Caco-2 (cell line): ENCODE measurements at regions not wholly inside any gene's neighbourhood (a gene's known extent, or its start where the extent isn't known, plus 50 kb on each side); places are given as distances from the start of the nearest gene placed in this dataset.

Experiments used
- BruUV-seq: library from RNA; stranded (reverse); fragments of 400-500 nt; replicated peaks from 2 replicates; lab custom pipeline; 2021; lab: Mats Ljungman, UMichigan
- CTCF ChIA-PET: fragments of 300-600 bp; sonication (Branson Sonifier 250); formaldehyde crosslinking; loops from one replicate; lab custom pipeline; 2022; ENCODE audit warnings: antibody characterized with exemption; lab: Charles Lee
- POLR2A ChIA-PET: fragments of 300-600 bp; sonication (Branson Sonifier 250); formaldehyde crosslinking; loops from one replicate; lab custom pipeline; 2022; ENCODE audit warnings: antibody characterized with exemption; lab: Charles Lee
- DNase-seq, 2 experiments: peaks; one replicate each; pipeline versions ENCODE4 v3.0.0 to v3.0.0-alpha.2; 2020 to 2022
- H3K27me3 ChIP-seq: replicated peaks from 2 replicates; pipeline ENCODE4 v1.6.0; 2011; ENCODE audit warnings: low read length; ENCODE audit not compliant: control insufficient read depth, insufficient read depth
- H3K36me3 ChIP-seq: 2 replicates; pipeline ENCODE4 v1.5.1; 2011; ENCODE audit warnings: low read length; ENCODE audit not compliant: control insufficient read depth, insufficient read depth
- H3K4me1 ChIP-seq: fragments of 250-450 bp; sonication (Bioruptor Pico); 2 replicates; pipeline ENCODE4 v1.5.1; 2020; ENCODE audit warnings: mild to moderate bottlenecking
- H3K4me3 ChIP-seq: 2 replicates; pipeline ENCODE4 v1.5.1; 2011; ENCODE audit warnings: low read depth, mild to moderate bottlenecking, control low read depth, low read length
- H3K9me3 ChIP-seq: fragments of 250-450 bp; sonication (Bioruptor Pico); 2 replicates; pipeline ENCODE4 v1.5.1; 2020; ENCODE audit warnings: mild to moderate bottlenecking, moderate library complexity
- H3K27ac Mint-ChIP-seq: one replicate; pipeline ENCODE4 v1.8.0; 2022; ENCODE audit warnings: mixed read lengths; ENCODE audit not compliant: unreplicated experiment
- H3K27me3 Mint-ChIP-seq: one replicate; pipeline ENCODE4 v1.8.0; 2022; ENCODE audit warnings: mixed read lengths; ENCODE audit not compliant: insufficient read depth, unreplicated experiment
- H3K36me3 Mint-ChIP-seq: one replicate; pipeline ENCODE4 v1.8.0; 2022; ENCODE audit warnings: mild to moderate bottlenecking, mixed read lengths; ENCODE audit not compliant: insufficient read depth, unreplicated experiment
- H3K4me1 Mint-ChIP-seq: one replicate; pipeline ENCODE4 v1.8.0; 2022; ENCODE audit warnings: low read depth, mixed read lengths; ENCODE audit not compliant: unreplicated experiment
- H3K4me3 Mint-ChIP-seq: one replicate; pipeline ENCODE4 v1.8.0; 2022; ENCODE audit warnings: mild to moderate bottlenecking, moderate library complexity, mixed read lengths; ENCODE audit not compliant: unreplicated experiment
- H3K9me3 Mint-ChIP-seq: one replicate; pipeline ENCODE4 v1.8.0; 2022; ENCODE audit warnings: mixed read lengths; ENCODE audit not compliant: unreplicated experiment
- intact Hi-C: fragments of 100-400 bp; cut with micrococcal nuclease; formaldehyde crosslinking; loops from one replicate; pipeline ENCODE4 v1.10.0; 2022; ENCODE audit not compliant: unreplicated experiment
- TF ChIP-seq, protein P1 (sequence below), 2 experiments: fragments of 200-600 bp in 1 of 2; IDR thresholded peaks; 1 replicate in 1 of 2; 2 replicates in 1 of 2; pipeline versions ENCODE4 v1.5.1 to v1.8.0; 2011 to 2022; ENCODE audit warnings: antibody characterized with exemption in 1 of 2, control low read depth in 1 of 2, inconsistent platforms in 1 of 2, low read depth in 1 of 2, low read length in 1 of 2, mild to moderate bottlenecking in 1 of 2, moderate library complexity in 1 of 2; ENCODE audit not compliant: insufficient read depth in 1 of 2, severe bottlenecking in 1 of 2, unreplicated experiment in 1 of 2

DNA sequence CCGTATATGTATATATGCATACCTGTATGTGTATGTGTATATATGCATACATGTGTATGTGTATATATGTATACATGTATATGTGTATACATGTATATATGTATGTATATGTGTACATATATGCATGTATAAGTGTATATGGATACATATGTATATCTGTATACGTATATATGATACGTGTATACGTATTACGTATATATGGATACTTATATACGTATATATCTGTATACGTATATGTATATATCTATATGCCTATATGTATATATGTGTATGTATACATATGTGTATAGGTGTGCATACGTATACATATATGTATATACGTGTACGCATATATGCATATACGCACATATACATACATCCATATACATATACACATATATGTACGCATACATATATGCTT is 681.6 kb upstream of the ANO3 start:
- TF ChIP-seq, protein P1, sequence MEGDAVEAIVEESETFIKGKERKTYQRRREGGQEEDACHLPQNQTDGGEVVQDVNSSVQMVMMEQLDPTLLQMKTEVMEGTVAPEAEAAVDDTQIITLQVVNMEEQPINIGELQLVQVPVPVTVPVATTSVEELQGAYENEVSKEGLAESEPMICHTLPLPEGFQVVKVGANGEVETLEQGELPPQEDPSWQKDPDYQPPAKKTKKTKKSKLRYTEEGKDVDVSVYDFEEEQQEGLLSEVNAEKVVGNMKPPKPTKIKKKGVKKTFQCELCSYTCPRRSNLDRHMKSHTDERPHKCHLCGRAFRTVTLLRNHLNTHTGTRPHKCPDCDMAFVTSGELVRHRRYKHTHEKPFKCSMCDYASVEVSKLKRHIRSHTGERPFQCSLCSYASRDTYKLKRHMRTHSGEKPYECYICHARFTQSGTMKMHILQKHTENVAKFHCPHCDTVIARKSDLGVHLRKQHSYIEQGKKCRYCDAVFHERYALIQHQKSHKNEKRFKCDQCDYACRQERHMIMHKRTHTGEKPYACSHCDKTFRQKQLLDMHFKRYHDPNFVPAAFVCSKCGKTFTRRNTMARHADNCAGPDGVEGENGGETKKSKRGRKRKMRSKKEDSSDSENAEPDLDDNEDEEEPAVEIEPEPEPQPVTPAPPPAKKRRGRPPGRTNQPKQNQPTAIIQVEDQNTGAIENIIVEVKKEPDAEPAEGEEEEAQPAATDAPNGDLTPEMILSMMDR (IDR thresholded peaks at IDR 0.05; ENCODE audit: insufficient read depth in 1 of 2, low read depth in 1 of 2, low read length in 1 of 2, severe bottlenecking in 1 of 2, unreplicated experiment in 1 of 2), result no peak
- no peaks in the 10 kb centered on the region for H3K4me1 Mint-ChIP-seq
- CTCF ChIA-PET, result no interaction called here
- H3K4me3 Mint-ChIP-seq, result no peak overlapping the region
- Histone ChIP-seq H3K4me1 (no peaks in the 10 kb centered on the region), H3K4me3 (no peak overlapping the region), H3K27me3 (no peaks in the 10 kb centered on the region), H3K9me3 (no peaks in the 10 kb centered on the region), H3K36me3 (no peaks in the 10 kb centered on the region)
- POLR2A ChIA-PET, result no interaction called here
- no peak for DNase-seq
- no peaks in the 10 kb centered on the region for H3K27me3 Mint-ChIP-seq
- H3K27ac Mint-ChIP-seq, result no peak overlapping the region
- no TSS peak for BruUV-seq
- intact Hi-C loops, result no loop called here
- no peaks in the 10 kb centered on the region for H3K36me3 Mint-ChIP-seq
- H3K9me3 Mint-ChIP-seq, result no peaks in the 10 kb centered on the region

DNA sequence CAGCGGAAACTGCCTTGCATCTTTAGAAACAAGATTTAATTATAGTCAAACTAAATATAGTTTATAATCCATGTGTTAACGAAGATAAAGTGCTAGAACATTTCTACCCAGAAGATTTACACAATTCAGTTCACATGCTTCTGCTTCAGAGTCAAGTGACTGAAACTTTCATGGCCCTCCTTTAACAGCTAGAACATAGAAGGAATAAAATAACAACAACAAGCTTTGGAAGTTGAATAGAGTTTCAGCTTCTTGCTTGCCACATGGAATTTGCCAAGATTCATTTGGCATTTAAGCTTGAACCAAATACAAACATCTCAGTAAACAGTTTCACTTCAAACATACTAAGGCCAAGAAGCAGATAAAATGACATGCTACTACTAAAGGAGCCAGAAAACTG is 676.3 kb upstream of the ANO3 start:
- Mint-ChIP-seq H3K4me3 (no peak overlapping the region), H3K27me3 (no peaks in the 10 kb centered on the region), H3K36me3 (no peaks in the 10 kb centered on the region), H3K27ac (no peak overlapping the region), H3K4me1 (no peaks in the 10 kb centered on the region), H3K9me3 (no peaks in the 10 kb centered on the region)
- CTCF ChIA-PET, result no interaction called here
- POLR2A ChIA-PET, result no interaction called here
- BruUV-seq, result no TSS peak
- Histone ChIP-seq H3K27me3 (no peaks in the 10 kb centered on the region), H3K9me3 (no peaks in the 10 kb centered on the region), H3K36me3 (no peaks in the 10 kb centered on the region), H3K4me1 (no peaks in the 10 kb centered on the region), H3K4me3 (no peak overlapping the region)
- DNase-seq, result no peak
- intact Hi-C loops, result no loop called here
- TF ChIP-seq, protein P1 (IDR thresholded peaks at IDR 0.05; ENCODE audit: insufficient read depth in 1 of 2, low read depth in 1 of 2, low read length in 1 of 2, severe bottlenecking in 1 of 2, unreplicated experiment in 1 of 2), result no peak

DNA sequence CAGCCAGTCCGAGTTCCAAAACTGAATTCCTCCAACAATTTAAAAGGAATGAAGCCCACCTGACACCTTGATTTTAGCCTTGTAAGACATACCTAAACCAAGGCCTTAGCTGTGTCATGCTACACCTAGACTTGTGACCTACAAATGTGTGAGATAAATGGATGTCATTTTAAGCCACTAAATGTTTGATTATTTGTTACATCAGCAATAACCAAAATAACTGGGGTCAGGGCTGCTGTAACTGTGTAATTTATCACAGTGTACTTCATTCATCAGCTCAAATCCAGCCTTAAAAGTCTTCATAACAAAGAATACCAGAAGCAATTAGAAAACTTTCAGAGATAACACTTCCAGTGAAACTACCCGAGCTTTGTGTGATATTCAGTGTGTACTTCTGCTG is 673.0 kb upstream of the ANO3 start:
- no peak for DNase-seq
- Mint-ChIP-seq H3K4me3 (no peak overlapping the region), H3K27ac (no peak overlapping the region), H3K36me3 (no peaks in the 10 kb centered on the region), H3K4me1 (no peaks in the 10 kb centered on the region), H3K27me3 (no peaks in the 10 kb centered on the region), H3K9me3 (no peaks in the 10 kb centered on the region)
- TF ChIP-seq, protein P1 (IDR thresholded peaks at IDR 0.05; ENCODE audit: insufficient read depth in 1 of 2, low read depth in 1 of 2, low read length in 1 of 2, severe bottlenecking in 1 of 2, unreplicated experiment in 1 of 2), result no peak
- BruUV-seq, result no TSS peak
- Histone ChIP-seq H3K4me3 (no peak overlapping the region), H3K9me3 (no peaks in the 10 kb centered on the region), H3K36me3 (no peaks in the 10 kb centered on the region), H3K4me1 (no peaks in the 10 kb centered on the region), H3K27me3 (no peaks in the 10 kb centered on the region)
- POLR2A ChIA-PET, result no interaction called here
- CTCF ChIA-PET, result no interaction called here
- intact Hi-C loops, result no loop called here
